Ovary (tissue), 3 donors: ENCODE measurements at regions not wholly inside any gene's neighbourhood (a gene's known extent, or its start where the extent isn't known, plus 50 kb on each side); places are given as distances from the start of the nearest gene placed in this dataset.

ENCODE experiments used
- EP300 ChIP-seq: sonication (generic); formaldehyde crosslinking; IDR thresholded peaks from one replicate; pipeline ENCODE4 v1.6.1; 2017; ENCODE audit warnings: antibody characterized with exemption
- POLR2A ChIP-seq: fragments of 450-650 bp; IDR thresholded peaks from one replicate; pipeline ENCODE4 v1.6.1; 2017; ENCODE audit warnings: antibody characterized with exemption, mild to moderate bottlenecking, moderate library complexity
- TF ChIP-seq, protein P1 (sequence below), 3 donors: fragments of 450-650 bp in 2 of 3; fragments of 200-600 bp in 1 of 3; IDR thresholded peaks; one replicate each; pipeline versions ENCODE4 v1.5.1 to v1.8.0; 2016 to 2022; ENCODE audit warnings: antibody characterized with exemption in 3 of 3, mild to moderate bottlenecking in 1 of 3
- donor health status: DM: no; HTN: no; CAD: no.

- TF ChIP-seq, protein P1, sequence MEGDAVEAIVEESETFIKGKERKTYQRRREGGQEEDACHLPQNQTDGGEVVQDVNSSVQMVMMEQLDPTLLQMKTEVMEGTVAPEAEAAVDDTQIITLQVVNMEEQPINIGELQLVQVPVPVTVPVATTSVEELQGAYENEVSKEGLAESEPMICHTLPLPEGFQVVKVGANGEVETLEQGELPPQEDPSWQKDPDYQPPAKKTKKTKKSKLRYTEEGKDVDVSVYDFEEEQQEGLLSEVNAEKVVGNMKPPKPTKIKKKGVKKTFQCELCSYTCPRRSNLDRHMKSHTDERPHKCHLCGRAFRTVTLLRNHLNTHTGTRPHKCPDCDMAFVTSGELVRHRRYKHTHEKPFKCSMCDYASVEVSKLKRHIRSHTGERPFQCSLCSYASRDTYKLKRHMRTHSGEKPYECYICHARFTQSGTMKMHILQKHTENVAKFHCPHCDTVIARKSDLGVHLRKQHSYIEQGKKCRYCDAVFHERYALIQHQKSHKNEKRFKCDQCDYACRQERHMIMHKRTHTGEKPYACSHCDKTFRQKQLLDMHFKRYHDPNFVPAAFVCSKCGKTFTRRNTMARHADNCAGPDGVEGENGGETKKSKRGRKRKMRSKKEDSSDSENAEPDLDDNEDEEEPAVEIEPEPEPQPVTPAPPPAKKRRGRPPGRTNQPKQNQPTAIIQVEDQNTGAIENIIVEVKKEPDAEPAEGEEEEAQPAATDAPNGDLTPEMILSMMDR (IDR thresholded peaks at IDR 0.05) = no peak
- no peak for TF ChIP-seq POLR2A
- no peak for TF ChIP-seq EP300
Observed at GRCh38 chr7:123343611-123344010, 143.8 kb upstream of the SLC13A1 start.
